ENCODE measurements at regions not wholly inside any gene's neighbourhood (a gene's known extent, or its start where the extent isn't known, plus 50 kb on each side); places are given as distances from the start of the nearest gene placed in this dataset.

- no peak overlapping the region for H3K4me3 ChIP-seq (ENCODE audit: low read depth, low read length)
Measured at GRCh38 chr20:11200423-11200822, 526.6 kb upstream of the JAG1 start.

DNA sequence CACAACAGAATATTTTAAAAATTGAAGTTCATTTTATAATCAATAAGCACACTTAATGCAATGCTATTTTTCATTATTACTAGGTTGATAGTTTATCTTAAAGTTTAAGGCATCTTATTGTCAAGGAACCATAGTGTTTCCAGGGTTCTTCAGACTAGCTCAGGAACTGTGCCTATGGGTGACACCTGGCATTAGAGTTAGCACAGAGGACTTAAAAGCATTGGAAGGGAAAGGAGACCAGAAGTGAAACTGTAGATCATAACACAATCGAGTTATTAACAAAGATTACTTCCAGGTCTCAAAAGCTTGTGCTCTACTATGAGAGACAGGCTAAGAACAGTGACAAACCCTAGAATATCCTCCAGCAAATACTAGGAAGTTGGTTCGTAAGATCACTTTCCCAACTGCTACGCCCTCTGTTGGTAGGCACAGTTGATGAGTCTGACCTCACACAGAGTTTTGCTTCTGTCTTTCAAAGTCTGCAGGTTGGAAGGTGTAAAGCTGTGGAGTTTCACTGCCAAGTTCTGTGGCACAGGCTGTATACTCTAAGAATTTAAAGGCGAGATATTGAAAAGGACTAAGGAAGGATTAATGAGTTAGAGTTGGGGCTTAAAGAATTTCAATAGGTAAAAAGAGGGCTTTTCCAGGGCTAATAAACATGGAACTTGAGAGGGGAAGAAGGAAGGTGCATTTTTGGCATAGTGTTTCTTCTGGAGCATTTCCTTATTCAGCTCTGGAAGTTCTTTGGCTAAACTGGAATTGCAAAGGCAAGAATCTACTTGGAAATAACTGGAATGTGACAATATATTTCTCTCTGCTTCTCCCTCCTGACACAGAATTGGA is 531.3 kb upstream of the JAG1 start:
- no peak overlapping the region for H3K4me3 ChIP-seq (ENCODE audit: low read depth, low read length)

DNA sequence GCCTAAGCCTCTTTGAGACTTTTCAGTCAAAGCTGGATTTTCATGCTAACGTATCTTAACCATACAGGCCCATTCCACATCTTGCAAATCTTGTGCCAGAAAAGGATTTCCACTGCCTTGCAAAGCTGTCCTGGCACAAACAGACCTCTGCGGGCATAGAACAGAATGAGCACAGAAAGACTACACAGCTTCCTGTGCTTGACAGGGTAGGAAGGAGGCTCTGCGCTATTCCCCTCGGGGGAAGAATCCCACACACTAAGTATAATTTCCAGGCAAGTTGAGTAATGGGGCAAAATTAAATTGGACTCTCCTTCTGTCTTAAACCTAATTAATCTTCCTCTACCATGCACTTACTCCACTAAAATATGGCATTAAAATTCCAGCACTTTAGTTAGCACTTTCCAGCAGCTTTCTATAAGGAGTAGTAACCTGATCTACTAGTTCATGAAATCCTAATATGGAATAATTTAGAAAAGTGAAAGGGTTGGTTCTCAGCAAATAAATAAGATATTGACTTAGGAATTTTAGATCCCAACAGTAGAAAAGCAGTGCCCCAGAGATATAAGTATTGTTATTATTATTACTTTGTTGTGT is 532.1 kb upstream of the JAG1 start:
- no peak overlapping the region for H3K4me3 ChIP-seq (ENCODE audit: low read depth, low read length)

GRCh38 chr20:11207749-11208502 is 534.1 kb upstream of the JAG1 start:
- no peak overlapping the region for H3K4me3 ChIP-seq (ENCODE audit: low read depth, low read length)

DNA sequence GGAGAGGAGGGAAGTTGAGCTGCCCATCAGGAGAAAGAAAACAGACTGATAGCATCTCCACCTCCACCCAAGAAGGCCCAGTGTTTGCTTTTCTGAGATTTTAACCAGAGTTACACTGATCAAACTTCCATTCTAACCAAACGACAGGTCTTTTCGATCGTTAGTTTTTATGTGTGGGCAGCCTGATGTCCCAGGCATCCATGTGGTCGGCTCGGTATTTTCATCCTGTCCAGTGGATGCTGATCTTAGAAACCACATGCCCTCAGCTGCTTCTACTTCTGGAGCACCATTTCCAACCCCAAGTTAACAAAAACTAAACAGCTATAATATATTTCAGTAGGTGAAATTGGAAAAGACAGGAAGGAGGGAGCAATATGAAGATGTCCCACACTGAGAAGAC is 536.8 kb upstream of the JAG1 start:
- H3K4me3 ChIP-seq (ENCODE audit: low read depth, low read length): no peak overlapping the region

- H3K4me3 ChIP-seq (ENCODE audit: low read depth, low read length): no peak overlapping the region
Measured at GRCh38 chr20:11212272-11212671, 538.5 kb upstream of the JAG1 start.

GRCh38 chr20:11212902-11213301 is 539.1 kb upstream of the JAG1 start:
- H3K4me3 ChIP-seq (ENCODE audit: low read depth, low read length): no peak overlapping the region

- no peak overlapping the region for H3K4me3 ChIP-seq (ENCODE audit: low read depth, low read length)
Measured at GRCh38 chr20:11214256-11214840, 540.5 kb upstream of the JAG1 start.

- no peak overlapping the region for H3K4me3 ChIP-seq (ENCODE audit: low read depth, low read length)
Measured at GRCh38 chr20:11216451-11217314, 542.9 kb upstream of the JAG1 start.

- no peak overlapping the region for H3K4me3 ChIP-seq (ENCODE audit: low read depth, low read length)
Measured at GRCh38 chr20:11217326-11218172, 543.8 kb upstream of the JAG1 start.

GRCh38 chr20:11218173-11218680 is 544.4 kb upstream of the JAG1 start:
- H3K4me3 ChIP-seq (ENCODE audit: low read depth, low read length): no peak overlapping the region

DNA sequence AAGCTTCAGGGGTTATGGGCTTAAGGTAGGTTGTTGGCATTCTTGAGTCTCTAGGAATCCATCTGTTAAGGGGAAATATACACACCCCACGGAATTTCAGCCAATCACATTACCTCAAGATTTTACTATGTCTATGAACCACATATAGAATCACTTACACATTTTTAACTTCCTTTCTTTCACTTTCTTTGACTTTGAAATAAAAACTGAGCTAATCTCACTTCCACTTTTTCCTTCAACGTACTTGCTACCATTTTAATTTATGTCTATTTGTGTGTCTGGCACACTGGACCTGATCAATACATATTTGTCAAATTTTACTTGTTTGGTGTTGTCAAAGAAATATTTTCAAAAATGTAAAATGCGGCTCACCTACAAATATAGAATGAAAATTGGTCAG is 545.4 kb upstream of the JAG1 start:
- H3K4me3 ChIP-seq (ENCODE audit: low read depth, low read length): no peak overlapping the region

DNA sequence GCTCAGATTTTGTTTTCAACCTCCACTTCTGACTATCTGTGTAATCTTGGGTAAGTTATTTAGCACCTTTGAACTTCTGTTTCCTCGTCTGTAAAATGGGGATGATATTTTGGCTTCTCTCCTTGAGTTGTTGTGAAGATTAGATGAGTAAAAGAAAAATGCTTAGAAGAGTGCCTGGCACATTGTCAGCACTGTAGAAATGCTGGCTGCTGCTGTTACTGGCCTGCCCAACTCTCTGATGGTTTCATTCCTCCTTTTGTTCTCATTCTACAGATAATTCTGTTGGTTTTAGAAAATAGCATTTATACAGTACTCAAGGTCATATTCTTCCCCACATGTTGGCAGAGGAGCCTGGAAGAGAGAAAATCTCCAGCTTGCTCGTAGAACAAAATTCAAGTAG is 547.2 kb upstream of the JAG1 start:
- H3K4me3 ChIP-seq (ENCODE audit: low read depth, low read length): no peak overlapping the region

GRCh38 chr20:11222243-11222642 is 548.4 kb upstream of the JAG1 start:
- no peak overlapping the region for H3K4me3 ChIP-seq (ENCODE audit: low read depth, low read length)

- no peak overlapping the region for H3K4me3 ChIP-seq (ENCODE audit: low read depth, low read length)
Measured at GRCh38 chr20:11227602-11228001, 553.8 kb upstream of the JAG1 start.

DNA sequence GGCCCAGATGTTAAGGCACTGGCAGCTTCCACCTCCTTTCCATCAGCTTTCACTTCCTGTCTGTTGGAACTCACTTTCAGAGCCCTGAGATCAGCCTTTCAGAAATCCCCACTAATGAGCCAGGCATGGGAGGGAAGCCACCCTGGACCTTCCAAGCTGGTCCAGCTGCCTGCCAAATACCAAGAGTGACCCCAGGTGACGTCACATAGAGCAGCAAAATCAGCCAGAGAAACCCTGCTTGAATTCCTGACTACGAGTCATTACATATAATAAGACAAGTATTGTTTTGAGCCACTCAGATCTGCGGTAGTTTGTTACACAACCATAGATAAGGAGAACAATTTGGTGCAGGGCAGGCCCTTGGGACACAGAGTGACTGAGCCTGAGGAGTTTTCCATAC is 556.0 kb upstream of the JAG1 start:
- H3K4me3 ChIP-seq (ENCODE audit: low read depth, low read length): no peak overlapping the region

DNA sequence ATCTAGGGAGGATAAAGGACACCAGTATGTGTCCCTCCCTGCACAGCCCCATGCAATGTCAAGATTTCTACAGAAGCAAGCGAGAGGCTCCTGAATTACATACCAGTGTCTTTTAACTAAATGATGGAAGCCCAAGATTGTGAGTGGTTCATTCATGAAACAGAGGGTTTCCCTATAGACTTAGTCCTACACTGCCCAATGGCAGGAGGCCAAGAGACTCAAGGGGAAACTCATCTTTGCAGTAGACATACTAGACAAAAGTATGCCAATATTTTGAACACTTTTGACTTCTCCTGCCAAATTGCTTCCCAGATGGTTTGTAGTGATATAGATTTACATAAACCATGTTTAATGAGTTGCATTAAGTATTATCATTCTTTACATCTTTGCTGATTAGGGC is 557.2 kb upstream of the JAG1 start:
- no peak overlapping the region for H3K4me3 ChIP-seq (ENCODE audit: low read depth, low read length)

DNA sequence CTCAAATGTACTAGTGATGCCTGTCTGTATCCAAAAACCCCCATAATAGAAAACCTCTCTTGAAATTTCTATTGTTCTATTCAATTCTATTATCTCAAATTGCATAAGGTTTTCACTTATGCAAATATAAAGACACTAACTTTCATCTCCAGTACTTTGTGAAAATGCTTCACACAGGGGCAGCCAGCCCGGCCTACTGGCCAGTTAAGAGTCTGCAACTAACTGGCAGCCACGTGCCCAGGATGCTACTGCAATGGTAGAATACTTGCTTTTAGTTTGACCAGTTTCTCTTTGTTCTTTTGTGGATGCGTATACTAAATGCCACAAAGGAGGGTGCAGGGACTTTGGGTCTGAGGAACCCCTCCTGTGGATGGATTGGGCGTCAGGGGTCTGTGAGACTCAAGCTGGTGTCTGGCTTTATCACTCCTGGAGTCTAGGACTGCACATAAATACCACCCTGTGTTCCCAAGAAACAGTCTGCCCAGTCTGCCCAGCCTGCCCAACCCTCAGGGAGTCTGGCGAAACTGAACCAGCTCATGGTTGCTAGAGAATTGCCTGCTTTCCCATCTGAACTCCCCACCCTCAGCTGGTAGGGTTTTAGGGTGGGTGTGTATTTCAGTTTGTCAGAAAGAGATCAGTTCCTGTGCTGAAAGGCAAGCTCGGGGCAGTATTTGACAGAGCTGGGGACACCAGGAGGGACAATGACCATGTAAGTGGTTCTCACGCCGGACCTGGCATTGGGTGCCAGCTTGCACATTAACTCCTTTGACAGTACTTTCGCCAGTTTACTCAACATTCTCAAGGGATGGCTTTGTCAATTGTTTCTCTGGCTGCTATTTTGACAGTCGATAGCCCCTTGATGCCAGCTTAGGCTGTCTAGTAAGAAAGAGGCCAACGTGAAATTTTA is 558.2 kb upstream of the JAG1 start:
- H3K4me3 ChIP-seq (ENCODE audit: low read depth, low read length): no peak overlapping the region

DNA sequence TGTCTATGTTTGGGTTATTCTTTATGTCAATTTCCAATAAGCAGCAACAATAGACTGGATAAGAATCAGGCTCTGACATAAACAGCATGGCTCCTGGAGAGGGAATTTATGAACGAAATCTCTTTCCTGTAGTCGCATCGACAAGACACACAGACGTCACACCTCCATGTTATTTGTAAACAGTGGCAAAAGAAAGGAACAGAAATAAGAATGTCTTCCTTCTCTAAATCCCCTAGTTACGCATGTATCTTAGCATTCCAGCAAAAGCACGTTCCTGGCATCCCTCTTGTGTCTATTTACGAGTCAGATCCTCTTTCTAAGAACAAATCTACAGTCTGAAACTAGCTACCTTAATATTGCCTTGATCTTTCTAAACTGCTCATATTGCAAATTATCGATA is 559.1 kb upstream of the JAG1 start:
- no peak overlapping the region for H3K4me3 ChIP-seq (ENCODE audit: low read depth, low read length)

All from iPS-11a (cell line).